ENCODE measurements at regions not wholly inside any gene's neighbourhood (a gene's known extent, or its start where the extent isn't known, plus 50 kb on each side); places are given as distances from the start of the nearest gene placed in this dataset.

GRCh38 chr6:92160226-92160625 is 1259.1 kb downstream of the EPHA7 start:
- no peak overlapping the region for H3K4me3 ChIP-seq (ENCODE audit: low read length in 3 of 3)
- H3K9me3 ChIP-seq (ENCODE audit: control insufficient read depth in 3 of 3, low read length in 3 of 3), result no peaks in the 10 kb centered on the region
- no peaks in the 10 kb centered on the region for H3K27me3 ChIP-seq (ENCODE audit: control insufficient read depth in 3 of 3, insufficient read depth in 3 of 3, low read length in 3 of 3)
- H3K36me3 ChIP-seq (ENCODE audit: control insufficient read depth in 3 of 3, insufficient read depth in 3 of 3, low read length in 3 of 3), result no peaks in the 10 kb centered on the region
- H3K4me1 ChIP-seq (ENCODE audit: control insufficient read depth in 3 of 3, insufficient read depth in 3 of 3, low read length in 3 of 3), result no peaks in the 10 kb centered on the region
- no peak overlapping the region for H3K27ac ChIP-seq (ENCODE audit: low read depth, low read length)
- no peak overlapping the region for H3K9ac ChIP-seq (ENCODE audit: low read depth in 1 of 3, low read length in 3 of 3)

DNA sequence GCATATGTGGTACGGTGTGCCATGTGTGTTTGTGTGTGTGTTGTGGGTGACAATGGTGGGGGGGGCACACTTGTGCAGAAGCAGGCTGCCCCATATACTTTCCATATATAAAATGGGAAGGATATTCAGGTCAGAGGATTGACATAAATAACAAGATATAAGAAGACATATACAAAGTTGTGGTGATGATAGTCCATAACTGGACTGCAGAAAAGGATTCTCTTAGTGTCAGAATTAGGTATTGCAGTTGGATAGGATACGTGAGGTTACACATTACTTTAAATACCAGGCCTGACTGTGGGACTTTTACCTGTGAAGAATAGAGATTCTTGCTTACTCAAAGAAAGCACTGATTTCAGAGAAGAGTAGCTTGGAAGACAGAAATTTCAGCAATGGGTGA is 1260.3 kb downstream of the EPHA7 start:
- Histone ChIP-seq H3K4me3 (ENCODE audit: low read length in 3 of 3) (no peak overlapping the region), H3K27ac (ENCODE audit: low read depth, low read length) (no peak overlapping the region), H3K36me3 (ENCODE audit: control insufficient read depth in 3 of 3, insufficient read depth in 3 of 3, low read length in 3 of 3) (no peaks in the 10 kb centered on the region), H3K27me3 (ENCODE audit: control insufficient read depth in 3 of 3, insufficient read depth in 3 of 3, low read length in 3 of 3) (no peaks in the 10 kb centered on the region), H3K9ac (ENCODE audit: low read depth in 1 of 3, low read length in 3 of 3) (no peak overlapping the region), H3K4me1 (ENCODE audit: control insufficient read depth in 3 of 3, insufficient read depth in 3 of 3, low read length in 3 of 3) (no peaks in the 10 kb centered on the region), H3K9me3 (ENCODE audit: control insufficient read depth in 3 of 3, low read length in 3 of 3) (no peaks in the 10 kb centered on the region)

GRCh38 chr6:92150553-92150952 is 1268.8 kb downstream of the EPHA7 start:
- H3K27me3 ChIP-seq (ENCODE audit: control insufficient read depth in 3 of 3, insufficient read depth in 3 of 3, low read length in 3 of 3), result no peaks in the 10 kb centered on the region
- no peaks in the 10 kb centered on the region for H3K9me3 ChIP-seq (ENCODE audit: control insufficient read depth in 3 of 3, low read length in 3 of 3)
- no peaks in the 10 kb centered on the region for H3K36me3 ChIP-seq (ENCODE audit: control insufficient read depth in 3 of 3, insufficient read depth in 3 of 3, low read length in 3 of 3)
- H3K27ac ChIP-seq (ENCODE audit: low read depth, low read length), result no peak overlapping the region
- H3K4me1 ChIP-seq (ENCODE audit: control insufficient read depth in 3 of 3, insufficient read depth in 3 of 3, low read length in 3 of 3), result no peaks in the 10 kb centered on the region
- H3K9ac ChIP-seq (ENCODE audit: low read depth in 1 of 3, low read length in 3 of 3), result no peak overlapping the region
- H3K4me3 ChIP-seq (ENCODE audit: low read length in 3 of 3), result no peak overlapping the region

DNA sequence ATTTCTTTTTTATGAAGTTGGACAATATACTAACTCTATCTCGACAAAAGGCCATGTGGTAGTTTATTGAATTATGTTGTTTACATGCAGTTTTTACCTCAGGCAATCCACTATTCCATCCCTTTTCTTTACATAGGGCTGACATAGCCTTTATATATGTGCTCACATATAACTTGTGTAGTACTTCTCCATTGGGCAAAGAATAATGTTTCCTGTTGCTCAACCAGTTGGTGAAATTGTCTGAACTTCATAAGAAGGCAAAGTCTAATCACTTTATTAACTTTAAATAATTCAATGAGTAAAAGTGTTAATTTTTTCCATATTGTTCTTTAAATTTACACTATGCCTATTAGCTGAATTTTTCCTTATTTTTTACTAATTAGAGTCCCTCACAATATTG is 1272.1 kb downstream of the EPHA7 start:
- Histone ChIP-seq H3K4me1 (ENCODE audit: control insufficient read depth in 3 of 3, insufficient read depth in 3 of 3, low read length in 3 of 3) (no peaks in the 10 kb centered on the region), H3K4me3 (ENCODE audit: low read length in 3 of 3) (no peak overlapping the region), H3K27me3 (ENCODE audit: control insufficient read depth in 3 of 3, insufficient read depth in 3 of 3, low read length in 3 of 3) (no peaks in the 10 kb centered on the region), H3K36me3 (ENCODE audit: control insufficient read depth in 3 of 3, insufficient read depth in 3 of 3, low read length in 3 of 3) (no peaks in the 10 kb centered on the region), H3K9ac (ENCODE audit: low read depth in 1 of 3, low read length in 3 of 3) (no peak overlapping the region), H3K9me3 (ENCODE audit: control insufficient read depth in 3 of 3, low read length in 3 of 3) (no peaks in the 10 kb centered on the region), H3K27ac (ENCODE audit: low read depth, low read length) (no peak overlapping the region)

DNA sequence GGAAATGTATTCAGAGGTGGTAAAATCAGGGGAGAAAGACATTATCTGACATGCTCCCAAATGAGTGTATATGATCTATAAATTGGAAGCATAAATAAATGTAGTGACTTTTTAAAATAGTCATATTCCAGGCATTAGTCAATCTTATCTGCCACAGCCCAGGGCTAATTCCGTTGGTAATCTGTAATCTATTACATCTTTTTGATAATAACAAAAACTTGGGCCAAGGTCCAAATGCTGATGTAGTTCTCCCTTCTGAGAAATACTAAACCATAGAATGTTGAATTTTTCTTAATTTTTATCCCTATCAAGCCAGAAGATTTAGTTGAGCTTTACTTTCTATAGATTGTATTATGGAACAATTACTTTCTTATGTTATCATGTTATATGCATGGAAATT is 1279.8 kb downstream of the EPHA7 start:
- Histone ChIP-seq H3K36me3 (ENCODE audit: control insufficient read depth in 3 of 3, insufficient read depth in 3 of 3, low read length in 3 of 3) (no peaks in the 10 kb centered on the region), H3K4me3 (ENCODE audit: low read length in 3 of 3) (no peak overlapping the region), H3K27ac (ENCODE audit: low read depth, low read length) (no peak overlapping the region), H3K9me3 (ENCODE audit: control insufficient read depth in 3 of 3, low read length in 3 of 3) (no peaks in the 10 kb centered on the region), H3K4me1 (ENCODE audit: control insufficient read depth in 3 of 3, insufficient read depth in 3 of 3, low read length in 3 of 3) (no peaks in the 10 kb centered on the region), H3K9ac (ENCODE audit: low read depth in 1 of 3, low read length in 3 of 3) (no peak overlapping the region), H3K27me3 (ENCODE audit: control insufficient read depth in 3 of 3, insufficient read depth in 3 of 3, low read length in 3 of 3) (no peaks in the 10 kb centered on the region)

DNA sequence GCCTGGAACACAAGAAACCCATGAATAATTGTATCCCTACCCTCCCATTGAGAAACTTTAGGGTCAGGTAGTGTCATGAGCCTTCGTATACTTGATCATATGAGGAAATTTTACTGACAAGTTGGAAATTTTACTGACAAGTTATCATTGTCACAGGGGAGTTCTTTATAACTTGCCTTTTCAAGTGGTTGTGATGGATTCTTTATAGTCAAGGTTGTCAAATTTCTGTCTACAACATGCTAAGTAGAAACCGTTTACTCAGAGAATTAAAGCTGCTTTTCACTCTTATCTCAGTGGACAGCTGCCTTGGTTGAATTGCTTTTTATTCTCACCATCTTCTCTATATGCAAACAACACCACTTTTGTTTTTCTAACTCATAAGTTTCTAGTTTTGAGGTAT is 1286.4 kb downstream of the EPHA7 start:
- H3K9me3 ChIP-seq (ENCODE audit: control insufficient read depth in 3 of 3, low read length in 3 of 3), result no peaks in the 10 kb centered on the region
- no peak overlapping the region for H3K9ac ChIP-seq (ENCODE audit: low read depth in 1 of 3, low read length in 3 of 3)
- H3K4me3 ChIP-seq (ENCODE audit: low read length in 3 of 3), result no peak overlapping the region
- no peaks in the 10 kb centered on the region for H3K36me3 ChIP-seq (ENCODE audit: control insufficient read depth in 3 of 3, insufficient read depth in 3 of 3, low read length in 3 of 3)
- H3K27ac ChIP-seq (ENCODE audit: low read depth, low read length), result no peak overlapping the region
- H3K4me1 ChIP-seq (ENCODE audit: control insufficient read depth in 3 of 3, insufficient read depth in 3 of 3, low read length in 3 of 3), result no peaks in the 10 kb centered on the region
- H3K27me3 ChIP-seq (ENCODE audit: control insufficient read depth in 3 of 3, insufficient read depth in 3 of 3, low read length in 3 of 3), result no peaks in the 10 kb centered on the region

DNA sequence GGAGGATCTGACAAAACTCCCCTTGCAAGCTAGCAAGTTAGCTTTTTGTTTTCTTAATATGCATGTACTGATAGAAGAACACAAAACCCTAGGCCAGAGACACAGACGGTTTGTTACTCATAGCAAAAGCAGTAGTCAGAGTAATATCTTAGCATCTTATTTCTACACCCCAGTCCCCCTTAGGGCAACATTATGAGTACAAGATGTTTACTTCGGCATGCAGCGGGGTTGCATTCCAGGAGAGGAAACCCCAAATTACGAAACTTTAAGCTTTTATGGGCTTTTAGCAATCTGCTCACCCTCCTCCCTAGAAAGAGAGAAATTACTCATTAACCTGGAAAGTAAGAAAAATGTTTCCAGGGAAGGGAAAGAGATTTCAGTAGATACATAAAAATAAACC is 1286.9 kb downstream of the EPHA7 start:
- Histone ChIP-seq H3K27ac (ENCODE audit: low read depth, low read length) (no peak overlapping the region), H3K4me3 (ENCODE audit: low read length in 3 of 3) (no peak overlapping the region), H3K27me3 (ENCODE audit: control insufficient read depth in 3 of 3, insufficient read depth in 3 of 3, low read length in 3 of 3) (no peaks in the 10 kb centered on the region), H3K36me3 (ENCODE audit: control insufficient read depth in 3 of 3, insufficient read depth in 3 of 3, low read length in 3 of 3) (no peaks in the 10 kb centered on the region), H3K4me1 (ENCODE audit: control insufficient read depth in 3 of 3, insufficient read depth in 3 of 3, low read length in 3 of 3) (no peaks in the 10 kb centered on the region), H3K9me3 (ENCODE audit: control insufficient read depth in 3 of 3, low read length in 3 of 3) (no peaks in the 10 kb centered on the region), H3K9ac (ENCODE audit: low read depth in 1 of 3, low read length in 3 of 3) (no peak overlapping the region)

GRCh38 chr6:92130944-92131343 is 1288.4 kb downstream of the EPHA7 start:
- Histone ChIP-seq H3K27ac (ENCODE audit: low read depth, low read length) (no peak overlapping the region), H3K9me3 (ENCODE audit: control insufficient read depth in 3 of 3, low read length in 3 of 3) (no peaks in the 10 kb centered on the region), H3K4me1 (ENCODE audit: control insufficient read depth in 3 of 3, insufficient read depth in 3 of 3, low read length in 3 of 3) (no peaks in the 10 kb centered on the region), H3K9ac (ENCODE audit: low read depth in 1 of 3, low read length in 3 of 3) (no peak overlapping the region), H3K4me3 (ENCODE audit: low read length in 3 of 3) (no peak overlapping the region), H3K27me3 (ENCODE audit: control insufficient read depth in 3 of 3, insufficient read depth in 3 of 3, low read length in 3 of 3) (no peaks in the 10 kb centered on the region), H3K36me3 (ENCODE audit: control insufficient read depth in 3 of 3, insufficient read depth in 3 of 3, low read length in 3 of 3) (no peaks in the 10 kb centered on the region)

GRCh38 chr6:92126983-92127382 is 1292.4 kb downstream of the EPHA7 start:
- no peaks in the 10 kb centered on the region for H3K4me1 ChIP-seq (ENCODE audit: control insufficient read depth in 3 of 3, insufficient read depth in 3 of 3, low read length in 3 of 3)
- no peaks in the 10 kb centered on the region for H3K27me3 ChIP-seq (ENCODE audit: control insufficient read depth in 3 of 3, insufficient read depth in 3 of 3, low read length in 3 of 3)

GRCh38 chr6:92126088-92126487 is 1293.3 kb downstream of the EPHA7 start:
- Histone ChIP-seq H3K9ac (ENCODE audit: low read depth in 1 of 3, low read length in 3 of 3) (no peak overlapping the region), H3K36me3 (ENCODE audit: control insufficient read depth in 3 of 3, insufficient read depth in 3 of 3, low read length in 3 of 3) (no peaks in the 10 kb centered on the region), H3K4me3 (ENCODE audit: low read length in 3 of 3) (no peak overlapping the region), H3K9me3 (ENCODE audit: control insufficient read depth in 3 of 3, low read length in 3 of 3) (no peaks in the 10 kb centered on the region), H3K27me3 (ENCODE audit: control insufficient read depth in 3 of 3, insufficient read depth in 3 of 3, low read length in 3 of 3) (no peaks in the 10 kb centered on the region), H3K27ac (ENCODE audit: low read depth, low read length) (no peak overlapping the region), H3K4me1 (ENCODE audit: control insufficient read depth in 3 of 3, insufficient read depth in 3 of 3, low read length in 3 of 3) (no peaks in the 10 kb centered on the region)

More at GRCh38 chr6:92126983-92127382, 1292.4 kb downstream of the EPHA7 start:
- Histone ChIP-seq H3K27ac (ENCODE audit: low read depth, low read length) (no peak overlapping the region), H3K4me3 (ENCODE audit: low read length in 3 of 3) (no peak overlapping the region), H3K9ac (ENCODE audit: low read depth in 1 of 3, low read length in 3 of 3) (no peak overlapping the region), H3K36me3 (ENCODE audit: control insufficient read depth in 3 of 3, insufficient read depth in 3 of 3, low read length in 3 of 3) (no peaks in the 10 kb centered on the region), H3K9me3 (ENCODE audit: control insufficient read depth in 3 of 3, low read length in 3 of 3) (no peaks in the 10 kb centered on the region)

- Histone ChIP-seq H3K27me3 (ENCODE audit: control insufficient read depth in 3 of 3, insufficient read depth in 3 of 3, low read length in 3 of 3) (no peaks in the 10 kb centered on the region), H3K4me1 (ENCODE audit: control insufficient read depth in 3 of 3, insufficient read depth in 3 of 3, low read length in 3 of 3) (no peaks in the 10 kb centered on the region), H3K9ac (ENCODE audit: low read depth in 1 of 3, low read length in 3 of 3) (no peak overlapping the region)
Measured at GRCh38 chr6:92125681-92126080, 1293.7 kb downstream of the EPHA7 start.

More at GRCh38 chr6:92125681-92126080, 1293.7 kb downstream of the EPHA7 start:
- Histone ChIP-seq H3K9me3 (ENCODE audit: control insufficient read depth in 3 of 3, low read length in 3 of 3) (no peaks in the 10 kb centered on the region), H3K36me3 (ENCODE audit: control insufficient read depth in 3 of 3, insufficient read depth in 3 of 3, low read length in 3 of 3) (no peaks in the 10 kb centered on the region), H3K4me3 (ENCODE audit: low read length in 3 of 3) (no peak overlapping the region), H3K27ac (ENCODE audit: low read depth, low read length) (no peak overlapping the region)

Data from skeletal muscle tissue (tissue), 3 donors.